Embryonic facial prominence (tissue), 1 donor: ENCODE measurements at regions not wholly inside any gene's neighbourhood (a gene's known extent, or its start where the extent isn't known, plus 50 kb on each side); places are given as distances from the start of the nearest gene placed in this dataset.
"Not testable (repeated sequence)": the region's sequence is repeated elsewhere in the genome, so short reads cannot be mapped to it uniquely, and the experiment has no call there.

Source experiments
- DNase-seq: peaks from one replicate; pipeline ENCODE4 v3.0.0-alpha.2; 2016; ENCODE audit errors: extremely low spot score

DNA sequence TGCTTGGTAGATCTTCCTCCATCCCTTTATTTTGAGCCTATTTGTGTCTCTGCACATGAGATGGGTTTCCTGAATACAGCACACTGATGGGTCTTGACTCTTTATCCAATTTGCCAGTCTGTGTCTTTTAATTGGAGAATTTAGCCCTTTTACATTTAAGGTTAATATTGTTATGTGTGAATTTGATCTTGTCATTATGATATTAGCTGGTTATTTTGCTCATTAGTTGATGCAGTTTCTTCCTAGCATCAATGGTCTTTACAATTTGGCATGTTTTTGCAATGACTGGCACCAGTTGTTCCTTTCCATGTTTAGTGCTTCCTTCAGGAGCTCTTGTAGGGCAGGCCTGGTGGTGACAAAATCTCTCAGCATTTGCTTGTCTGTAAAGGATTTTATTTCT lies 72.4 kb downstream of the HNRNPD start:
- not testable (repeated sequence) for DNase-seq

DNA sequence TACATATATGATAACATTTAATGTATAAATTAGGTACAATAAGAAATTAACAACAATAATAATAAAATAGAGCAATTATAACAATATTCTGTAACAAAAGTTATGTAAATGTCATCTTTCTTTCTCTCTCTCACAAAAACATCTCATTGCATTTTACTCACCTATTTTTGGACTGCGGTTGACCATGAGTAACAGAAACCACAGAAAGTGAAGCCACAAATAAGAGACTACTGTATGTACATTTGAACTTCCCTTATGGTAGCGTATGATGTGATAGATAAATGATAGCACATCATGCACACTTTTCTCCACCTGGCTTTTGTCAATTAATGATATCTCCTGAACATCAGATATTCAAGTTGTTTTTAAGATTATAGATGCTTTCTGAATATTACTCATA lies 80.5 kb downstream of the HNRNPD start:
- DNase-seq = no peak

DNA sequence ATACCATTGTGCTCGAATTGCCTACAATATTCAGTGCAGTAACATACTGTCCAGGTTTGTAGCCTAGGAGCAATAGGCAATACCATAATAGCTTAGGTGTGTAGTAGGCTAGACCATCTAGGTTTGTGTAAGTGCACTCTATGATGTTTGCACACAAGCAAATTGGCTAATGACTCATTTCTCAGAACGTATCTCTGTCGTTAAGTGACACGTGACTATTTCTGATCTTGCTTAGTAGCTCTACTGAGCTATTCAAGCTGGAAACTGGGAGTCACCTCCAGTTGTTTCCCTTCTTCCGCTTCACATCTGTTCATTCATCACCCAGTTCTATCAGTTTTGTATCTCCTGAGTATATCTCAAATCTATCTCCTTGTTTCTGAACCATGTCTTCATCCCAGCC lies 86.1 kb downstream of the HNRNPD start:
- no peak for DNase-seq

DNA sequence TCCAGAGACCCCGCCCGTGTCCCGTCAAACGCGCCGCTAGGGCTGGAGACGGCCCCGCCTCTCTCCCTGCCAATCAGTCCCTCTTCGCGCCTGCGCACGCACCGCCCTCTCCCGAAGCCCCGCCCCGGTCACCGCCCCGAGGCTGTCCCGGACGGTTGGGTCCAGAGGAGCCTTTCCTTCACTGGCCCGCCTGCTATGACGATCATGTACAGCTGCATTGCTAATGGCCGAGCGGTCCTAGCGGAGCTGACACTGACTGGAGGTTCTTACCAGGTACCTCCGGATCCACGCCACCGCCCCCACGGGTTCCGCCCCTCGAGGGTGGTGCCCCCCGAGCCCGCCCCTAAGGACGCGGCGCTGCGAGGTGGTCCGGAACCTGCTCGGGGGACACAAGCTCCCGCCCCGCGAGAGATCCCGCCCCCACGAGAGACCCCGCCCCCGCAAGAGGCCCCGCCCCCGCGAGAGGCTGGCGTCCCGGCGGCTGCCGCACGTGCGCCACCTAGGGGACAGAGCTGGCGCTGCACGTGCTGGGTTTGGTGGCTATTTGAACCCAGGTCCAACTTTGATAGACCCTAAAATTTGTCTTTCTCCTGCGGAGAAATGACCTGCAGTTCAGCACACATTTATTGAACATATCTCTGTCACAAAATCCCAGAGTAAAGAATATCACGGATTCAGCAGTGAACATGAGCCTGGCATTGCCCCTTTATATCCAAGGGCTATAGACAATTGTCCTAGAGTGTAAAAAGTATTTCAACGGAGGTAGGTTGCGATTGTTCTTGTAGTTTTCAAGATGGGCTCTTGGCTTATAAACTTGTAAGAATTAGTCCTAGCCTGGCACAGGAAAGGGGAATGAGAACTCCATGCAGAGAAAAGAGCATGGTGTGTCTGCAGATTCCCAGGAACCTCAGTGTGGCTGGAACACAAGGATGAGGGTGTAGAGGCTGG lies 88.7 kb downstream of the HNRNPD start:
- DNase-seq = peak; percentile 96

DNA sequence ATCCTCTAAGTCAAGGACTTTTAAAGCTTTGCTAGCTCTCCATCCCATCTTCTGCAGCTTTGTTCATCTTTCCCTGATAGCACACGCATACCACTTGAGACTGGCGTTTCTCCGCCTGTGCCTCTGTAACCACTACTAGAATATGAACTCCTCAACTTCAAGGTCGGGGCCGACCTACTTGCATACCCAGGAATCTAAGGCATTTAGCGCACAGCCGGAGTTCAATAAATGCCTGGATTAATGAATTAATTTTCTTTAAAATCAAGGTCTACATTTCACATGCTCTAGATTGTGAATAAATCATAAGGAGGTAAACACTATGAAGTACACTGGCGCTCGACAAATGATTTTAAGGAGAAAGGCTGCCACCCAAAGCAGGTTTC lies 89.3 kb downstream of the HNRNPD start:
- no peak for DNase-seq

DNA sequence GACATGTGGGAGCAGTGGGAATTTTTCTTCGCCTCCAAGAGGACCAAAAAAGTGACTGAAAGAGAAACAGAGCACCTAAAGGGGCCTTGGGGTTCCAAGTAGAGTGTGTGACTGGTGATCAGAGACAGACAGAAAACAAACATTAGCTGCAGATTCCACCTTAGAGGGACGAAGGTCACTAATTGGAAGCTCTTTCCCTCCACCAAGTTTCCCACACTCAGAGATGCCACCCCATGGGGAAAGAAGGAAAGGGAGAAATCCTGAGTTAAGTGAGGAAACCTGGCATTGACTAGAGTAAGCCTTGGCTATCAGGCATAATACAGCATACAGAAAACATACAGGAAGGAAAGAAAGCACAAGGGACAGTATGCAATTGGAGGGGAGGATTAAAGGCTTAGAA lies 90.9 kb downstream of the HNRNPD start:
- DNase-seq = no peak

DNA sequence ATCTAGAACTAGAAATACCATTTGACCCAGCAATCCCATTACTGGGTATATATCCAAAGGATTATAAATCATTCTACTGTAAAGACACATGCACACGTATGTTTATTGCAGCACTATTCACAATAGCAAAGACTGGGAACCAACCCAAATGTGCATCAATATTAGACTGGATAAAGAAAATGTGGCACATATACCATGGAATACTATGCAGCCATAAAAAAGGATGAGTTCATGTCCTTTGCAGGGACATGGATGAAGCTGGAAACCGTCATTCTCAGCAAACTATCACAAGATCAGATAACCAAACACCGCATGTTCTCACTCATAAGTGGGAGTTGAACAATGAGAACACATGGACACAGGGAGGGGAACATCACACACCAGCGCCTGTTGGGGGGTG lies 94.2 kb downstream of the HNRNPD start:
- DNase-seq = not testable (repeated sequence)

DNA sequence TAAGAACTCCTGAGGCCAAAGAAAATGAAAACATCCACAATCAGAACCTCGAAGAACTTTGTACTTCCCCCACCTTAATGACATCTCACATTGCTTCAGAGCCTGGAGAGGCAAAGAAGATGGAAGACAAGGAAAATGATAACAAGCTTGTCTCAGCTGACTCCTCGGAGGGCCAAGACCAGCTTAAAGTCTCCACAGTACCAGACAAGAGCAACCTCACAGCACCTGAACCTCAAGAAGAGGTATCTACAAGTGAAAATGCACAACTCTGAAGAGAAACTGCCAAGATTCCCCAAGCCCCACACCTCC lies 97.5 kb downstream of the HNRNPD start:
- DNase-seq = no peak

DNA sequence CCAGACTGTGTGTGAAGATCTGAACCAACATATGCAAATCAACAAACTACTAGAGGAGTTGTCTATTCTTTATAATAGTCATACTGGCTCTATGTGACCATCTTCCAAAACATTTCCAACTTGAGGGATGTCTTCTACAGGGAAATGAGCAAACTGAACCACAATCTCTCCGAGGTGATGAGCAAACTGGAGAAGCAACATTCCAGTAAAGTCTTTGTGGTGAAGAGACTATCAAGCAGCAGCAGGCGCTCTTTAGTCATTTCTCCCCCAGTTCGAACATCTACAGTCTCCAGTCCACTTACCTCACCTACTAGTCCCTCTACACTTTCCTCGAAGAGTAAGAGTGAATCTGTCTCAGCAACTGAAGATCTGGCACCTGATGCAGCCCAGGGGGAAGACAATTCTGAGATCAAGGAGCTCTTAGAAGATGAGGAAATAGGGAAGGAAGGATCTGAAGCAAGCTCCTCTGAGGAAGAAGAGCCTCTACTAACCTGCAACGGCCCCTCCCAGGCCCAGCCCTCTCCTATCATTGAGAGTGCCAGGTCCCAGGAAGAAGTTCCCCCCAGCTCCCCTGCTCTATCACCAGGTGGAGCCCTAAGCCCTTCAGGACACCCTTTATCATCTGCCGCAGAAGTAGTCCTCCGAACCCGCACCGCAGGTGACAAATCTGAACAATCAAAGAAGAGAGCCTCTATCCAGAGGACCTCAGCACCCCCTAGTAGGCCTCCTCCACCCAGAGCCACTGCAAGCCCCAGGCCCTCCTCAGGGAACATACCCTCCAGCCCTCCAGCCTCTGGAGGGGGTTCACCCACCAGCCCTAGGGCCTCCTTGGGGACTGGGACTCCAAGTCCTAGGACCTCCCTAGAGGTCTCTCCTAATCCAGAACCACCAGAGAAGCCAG lies 98.1 kb downstream of the HNRNPD start:
- no peak for DNase-seq

DNA sequence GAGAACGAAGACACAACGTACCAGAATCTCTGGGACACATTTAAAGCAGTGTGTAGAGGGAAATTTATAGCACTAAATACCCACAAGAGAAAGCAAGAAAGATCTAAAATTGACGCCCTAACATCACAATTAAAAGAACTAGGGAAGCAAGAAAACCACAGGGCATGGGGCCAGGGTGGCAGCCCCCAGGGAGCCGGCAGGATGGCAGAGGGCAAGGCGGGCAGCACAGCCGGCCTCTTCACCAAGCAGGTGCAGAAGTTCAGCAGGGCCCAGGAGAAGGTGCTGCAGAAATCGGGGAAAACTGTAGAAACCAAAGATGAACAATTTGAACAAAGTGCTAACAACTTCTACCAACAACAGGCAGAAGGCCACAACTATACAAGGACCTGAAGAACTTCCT lies 99.1 kb downstream of the HNRNPD start:
- not testable (repeated sequence) for DNase-seq

DNA sequence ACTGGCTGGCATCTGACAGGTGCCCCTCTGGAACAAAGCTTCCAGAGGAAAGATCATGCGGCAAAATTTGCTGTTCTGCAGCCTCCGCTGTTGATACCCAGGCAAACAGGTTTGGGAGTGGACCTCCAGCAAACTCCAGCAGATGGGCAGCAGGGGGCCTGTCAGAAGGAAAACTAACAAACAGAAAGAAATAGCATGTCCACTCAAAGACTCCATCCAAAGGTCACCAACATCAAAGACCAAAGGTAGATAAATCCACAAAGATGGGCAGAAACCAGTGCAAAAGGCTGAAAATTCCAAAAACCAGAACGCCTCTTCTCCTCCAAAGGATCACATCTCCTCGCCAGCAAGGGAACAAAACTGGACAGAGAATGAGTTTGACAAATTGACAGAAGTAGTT lies 101.3 kb downstream of the HNRNPD start:
- DNase-seq = not testable (repeated sequence)

DNA sequence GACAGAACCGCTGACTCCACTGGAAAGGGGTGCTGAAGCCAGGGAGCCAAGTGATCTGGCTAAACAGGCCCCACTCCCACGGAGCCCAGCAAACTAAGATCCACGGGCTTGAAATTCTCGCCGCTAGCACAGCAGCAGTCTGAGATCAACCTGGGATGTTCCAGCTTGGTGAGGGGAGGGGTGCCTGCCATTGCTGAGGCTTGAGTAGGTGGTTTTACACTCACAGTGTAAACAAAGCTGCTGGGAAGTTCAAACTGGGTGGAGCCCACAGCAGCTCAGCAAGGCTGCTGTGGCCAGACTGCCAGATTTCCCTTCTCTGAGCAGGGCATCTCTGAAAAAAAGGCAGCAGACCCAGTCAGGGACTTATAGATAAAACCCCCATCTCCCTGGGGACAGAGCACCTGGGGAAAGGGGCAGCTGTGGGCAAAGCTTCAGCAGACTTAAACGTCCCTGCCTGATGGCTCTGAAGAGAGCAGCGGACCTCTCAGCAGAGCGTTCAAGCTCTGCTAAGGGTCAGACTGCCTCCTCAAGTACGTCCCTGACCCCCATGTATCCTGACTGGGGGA lies 101.8 kb downstream of the HNRNPD start:
- not testable (repeated sequence) for DNase-seq

DNA sequence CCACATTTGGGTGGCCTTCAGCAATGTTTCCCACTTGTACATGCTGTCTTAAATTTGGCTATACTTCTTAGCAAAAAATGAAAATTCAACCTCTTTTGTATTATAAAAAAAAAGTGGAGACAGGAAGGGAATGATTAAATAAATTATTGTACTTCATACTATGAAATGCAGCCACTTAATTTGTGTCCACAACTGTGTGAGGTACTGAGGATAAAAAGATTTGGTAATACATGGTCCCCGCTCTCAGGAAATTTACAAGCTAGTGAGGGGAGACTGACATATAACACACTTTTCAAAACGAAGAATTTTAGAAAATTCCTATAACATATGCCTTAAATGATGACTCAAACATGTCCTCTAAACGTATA lies 105.0 kb downstream of the HNRNPD start:
- no peak for DNase-seq

DNA sequence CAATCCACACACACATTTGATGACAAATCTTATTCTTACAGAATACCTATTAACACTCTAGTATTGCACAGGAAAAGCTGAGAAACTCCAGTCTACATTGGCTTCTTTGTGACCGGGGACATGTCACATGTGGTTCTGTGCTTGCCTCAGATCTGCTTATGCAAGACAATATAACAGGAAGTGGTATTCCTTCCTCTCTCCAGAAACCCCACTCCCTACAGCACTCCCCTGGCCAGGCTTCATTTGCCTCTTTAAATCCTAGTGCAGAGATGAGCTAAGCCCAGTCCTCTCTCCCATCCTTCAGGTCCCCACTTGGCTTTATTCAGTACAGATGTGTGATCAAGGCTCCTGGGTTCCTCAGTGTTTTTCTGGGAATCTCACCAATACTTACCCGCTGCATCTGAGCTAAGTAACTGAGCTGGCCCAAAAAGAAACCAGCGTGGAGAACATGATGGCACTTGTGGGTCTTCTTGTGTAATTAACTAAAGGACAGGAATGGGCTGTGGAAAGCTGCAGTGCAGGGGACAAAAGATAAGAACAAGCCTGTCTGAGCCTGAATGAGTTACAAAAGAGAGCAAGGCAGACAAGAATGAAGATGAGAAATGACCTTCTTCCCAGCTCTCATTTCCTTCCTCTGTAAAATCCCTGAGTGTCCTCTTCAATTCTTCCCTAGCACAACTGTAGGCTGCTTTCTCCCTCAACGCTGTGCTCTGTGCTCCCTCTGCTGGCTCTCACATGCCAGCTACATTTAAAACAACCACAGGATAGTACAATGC lies 105.6 kb downstream of the HNRNPD start:
- DNase-seq = peak; percentile 64

DNA sequence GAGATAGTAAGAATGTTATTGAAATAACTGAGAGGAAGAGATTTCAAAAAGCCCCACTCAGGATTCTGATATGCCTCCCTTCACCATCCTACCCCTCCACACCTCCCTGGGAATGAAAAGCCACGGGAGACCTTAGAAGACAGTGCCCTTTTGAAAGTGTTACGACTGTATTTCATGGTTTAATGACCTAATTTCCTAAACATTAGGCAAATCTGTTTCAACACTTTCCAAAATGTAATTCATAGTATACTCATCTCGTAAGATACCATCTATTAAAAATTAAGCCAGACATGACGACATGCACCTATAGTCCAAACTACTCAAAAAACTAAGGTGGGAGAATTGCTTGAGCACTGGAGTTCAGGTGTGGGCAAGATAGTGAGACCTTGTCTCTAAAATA lies 106.3 kb downstream of the HNRNPD start:
- DNase-seq = no peak

DNA sequence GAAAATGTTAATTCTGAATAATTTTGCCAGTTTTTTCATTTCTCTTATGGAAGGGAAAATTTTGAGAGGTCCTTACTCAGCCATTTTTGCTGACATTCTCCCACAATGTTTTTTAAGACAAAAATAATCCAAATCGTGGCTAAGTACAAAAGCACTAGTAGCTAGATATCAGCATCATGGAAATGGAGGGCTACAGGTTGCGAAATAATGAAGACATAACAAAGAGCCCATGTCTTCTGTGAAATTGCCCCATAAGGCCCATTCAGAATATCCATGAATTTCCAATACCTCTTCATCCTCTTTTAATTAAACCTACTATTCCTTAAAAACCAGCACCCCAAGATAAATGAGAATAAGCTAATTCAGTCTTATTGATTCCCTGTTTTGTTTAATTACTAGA lies 107.4 kb downstream of the HNRNPD start:
- DNase-seq = no peak

DNA sequence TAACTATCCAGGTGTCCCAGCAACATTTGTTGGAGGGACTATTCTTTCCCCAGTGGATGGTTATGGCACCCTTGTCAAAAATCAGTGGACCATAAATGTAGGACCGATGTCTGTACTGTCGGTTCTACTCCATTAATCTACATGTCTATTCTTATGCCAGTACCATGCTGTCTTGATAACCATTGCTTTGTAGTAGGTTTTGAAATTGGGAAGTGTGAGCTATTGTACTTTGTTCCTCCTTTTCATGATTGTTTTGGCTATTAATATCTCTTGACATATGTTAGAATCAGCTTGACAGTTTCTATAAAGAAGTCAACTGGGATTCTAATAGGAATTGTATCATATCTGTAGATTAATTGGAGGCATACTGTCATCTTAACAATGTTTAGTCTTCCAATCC lies 112.7 kb downstream of the HNRNPD start:
- no peak for DNase-seq

DNA sequence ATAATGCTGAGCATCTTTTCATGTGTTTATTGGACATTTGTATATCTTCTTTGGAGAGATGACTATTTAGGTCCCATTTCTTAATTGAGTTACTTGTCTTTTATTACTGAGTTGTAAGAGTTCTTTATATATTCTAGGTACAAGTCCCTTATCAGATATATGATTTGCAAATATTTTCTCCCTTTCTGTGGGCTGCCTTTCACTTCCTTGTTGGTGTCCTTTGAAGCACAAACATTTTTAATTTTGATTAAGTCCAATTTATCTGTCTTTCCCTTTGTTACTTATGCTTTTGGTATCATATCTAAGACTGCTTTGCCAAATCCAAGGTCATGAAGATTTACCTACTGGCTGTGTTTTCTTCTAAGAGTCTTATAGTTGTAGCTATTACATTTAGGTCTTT lies 113.2 kb downstream of the HNRNPD start:
- no peak for DNase-seq

DNA sequence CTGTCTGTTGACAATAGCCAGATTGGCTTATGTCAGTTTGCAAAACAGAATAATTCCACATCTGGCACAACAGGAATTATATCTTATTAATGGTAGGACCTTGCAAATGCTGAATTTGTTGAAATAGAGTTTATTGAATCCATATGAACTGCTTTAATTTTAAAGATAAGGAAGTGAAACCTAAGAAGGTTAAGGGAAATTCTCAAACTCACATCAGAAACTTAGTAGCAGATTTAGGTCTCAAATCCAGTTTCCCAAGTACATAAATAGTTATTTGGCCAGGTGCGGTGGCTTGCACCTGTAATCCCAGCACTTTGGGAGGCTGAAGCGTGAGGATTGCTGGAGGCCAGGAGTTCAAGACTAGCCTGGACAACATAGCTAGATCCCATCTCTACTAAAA lies 117.1 kb downstream of the HNRNPD start:
- no peak for DNase-seq

DNA sequence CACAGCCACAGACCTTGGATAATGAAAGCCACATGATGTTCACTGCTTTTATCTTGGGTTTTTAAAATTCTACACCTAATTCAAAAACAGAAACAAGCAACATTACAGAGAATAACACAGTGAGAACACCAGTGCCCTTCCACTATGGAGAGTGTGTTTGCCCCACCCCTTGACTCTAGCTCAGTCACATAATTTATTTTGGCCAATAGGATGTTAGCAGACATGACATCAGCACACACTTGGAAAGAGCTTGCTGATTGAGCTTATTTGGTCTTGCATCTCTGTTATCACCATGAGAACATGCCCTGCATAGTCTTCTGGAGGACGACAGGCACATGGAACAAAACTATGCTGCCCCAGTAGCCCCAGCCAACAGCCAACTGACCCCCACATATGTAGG lies 118.1 kb downstream of the HNRNPD start:
- no peak for DNase-seq

DNA sequence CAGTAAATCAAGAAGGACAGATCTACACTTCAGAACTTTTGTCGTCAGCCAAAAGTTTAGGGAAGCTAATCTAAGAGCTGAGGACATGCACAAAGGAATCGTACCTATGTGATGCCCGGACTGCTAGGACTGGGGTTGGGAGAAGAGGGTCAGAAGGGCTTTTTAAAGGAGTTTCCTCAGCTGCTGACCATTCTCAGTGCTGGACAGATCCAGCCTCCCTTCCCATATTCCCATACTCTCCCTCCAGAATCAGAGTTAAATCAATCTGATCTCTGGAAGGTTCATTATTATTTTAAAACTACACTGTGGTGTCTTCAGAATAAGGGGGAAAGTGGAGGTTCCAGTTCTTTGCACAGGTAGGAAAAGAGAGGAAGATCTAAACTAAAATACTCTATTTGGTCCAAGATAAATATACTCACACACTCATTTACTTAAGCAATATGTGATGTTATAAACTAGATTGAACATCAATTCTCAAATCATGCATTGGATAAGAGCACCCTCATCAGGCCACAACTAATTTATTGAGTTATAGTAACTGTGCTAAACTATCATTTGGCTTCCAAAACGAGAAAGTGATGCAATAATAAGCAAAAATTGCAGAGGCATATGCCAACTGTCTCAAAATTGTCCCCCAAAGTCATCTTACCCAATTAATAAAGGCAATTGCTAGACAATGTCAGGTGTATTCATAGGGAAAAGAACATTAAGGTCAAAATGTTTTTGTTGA lies 124.7 kb downstream of the HNRNPD start:
- no peak for DNase-seq
